Renal cortical epithelial cell (primary cell): ENCODE measurements at regions not wholly inside any gene's neighbourhood (a gene's known extent, or its start where the extent isn't known, plus 50 kb on each side); places are given as distances from the start of the nearest gene placed in this dataset.
"Not testable (repeated sequence)": the region's sequence is repeated elsewhere in the genome, so short reads cannot be mapped to it uniquely, and the experiment has no call there.

Experiments
- DNase-seq: peaks from one replicate; pipeline ENCODE4 v3.0.0-alpha.2; 2011; ENCODE audit warnings: low read depth

- no peak for DNase-seq
Measured at GRCh38 chr3:20736287-20736852, 550.4 kb upstream of the SGO1 start.

GRCh38 chr3:20729185-20729584, 543.2 kb upstream of the SGO1 start:
- no peak for DNase-seq

GRCh38 chr3:20726786-20727185, 540.8 kb upstream of the SGO1 start:
- no peak for DNase-seq

- DNase-seq, result no peak
Measured at GRCh38 chr3:20724241-20724640, 538.2 kb upstream of the SGO1 start.

GRCh38 chr3:20716425-20716824, 530.4 kb upstream of the SGO1 start:
- DNase-seq, result not testable (repeated sequence)

- DNase-seq, result no peak
Measured at GRCh38 chr3:20701641-20702040, 515.6 kb upstream of the SGO1 start.

- no peak for DNase-seq
Measured at GRCh38 chr3:20700714-20701113, 514.7 kb upstream of the SGO1 start.

- no peak for DNase-seq
Measured at GRCh38 chr3:20698896-20699295, 512.9 kb upstream of the SGO1 start.

- DNase-seq, result no peak
Measured at GRCh38 chr3:20696388-20697150, 510.6 kb upstream of the SGO1 start.

- DNase-seq, result no peak
Measured at GRCh38 chr3:20692675-20693074, 506.7 kb upstream of the SGO1 start.

GRCh38 chr3:20683910-20684309, 497.9 kb upstream of the SGO1 start:
- peak; percentile 11 for DNase-seq

- peak; percentile 29 for DNase-seq
Measured at GRCh38 chr3:20682573-20682972, 496.6 kb upstream of the SGO1 start.

GRCh38 chr3:20680990-20681628, 495.1 kb upstream of the SGO1 start:
- DNase-seq, result no peak

GRCh38 chr3:20673866-20674265, 487.9 kb upstream of the SGO1 start:
- DNase-seq, result no peak

- DNase-seq, result no peak
Measured at GRCh38 chr3:20669675-20670074, 483.7 kb upstream of the SGO1 start.

GRCh38 chr3:20669184-20669583, 483.2 kb upstream of the SGO1 start:
- DNase-seq, result peak; percentile 5

- DNase-seq, result no peak
Measured at GRCh38 chr3:20668411-20668810, 482.4 kb upstream of the SGO1 start.

GRCh38 chr3:20666091-20666490, 480.1 kb upstream of the SGO1 start:
- DNase-seq, result no peak

- peak; percentile 49 for DNase-seq
Measured at GRCh38 chr3:20658491-20658890, 472.5 kb upstream of the SGO1 start.

GRCh38 chr3:20657560-20657959, 471.6 kb upstream of the SGO1 start:
- DNase-seq, result no peak

- no peak for DNase-seq
Measured at GRCh38 chr3:20652231-20652986, 466.4 kb upstream of the SGO1 start.

GRCh38 chr3:20648921-20649381, 462.9 kb upstream of the SGO1 start:
- DNase-seq, result no peak
